HCT116 (cell line): ENCODE measurements at regions not wholly inside any gene's neighbourhood (a gene's known extent, or its start where the extent isn't known, plus 50 kb on each side); places are given as distances from the start of the nearest gene placed in this dataset.

Experiments used
- ATAC-seq: fragments of 200-7000 bp; cut with Tn5 transposase; 2 replicates; pipeline ENCODE4 v1.9.1; 2020; ENCODE audit warnings: mild to moderate bottlenecking, moderate library complexity
- BruUV-seq: library from RNA; stranded (reverse); fragments of 400-500 nt; replicated peaks from 2 replicates; lab custom pipeline; 2021; lab: Mats Ljungman, UMichigan
- CTCF ChIA-PET: fragments of 300-600 bp; sonication (Branson Sonifier 250); formaldehyde crosslinking; loops from one replicate; lab custom pipeline; 2021; ENCODE audit warnings: antibody characterized with exemption; lab: Charles Lee
- POLR2A ChIA-PET: fragments of 300-600, 350-600 bp; sonication (Branson Sonifier 250); formaldehyde crosslinking; loops from one replicate; lab custom pipeline; 2021; ENCODE audit warnings: antibody characterized with exemption; lab: Charles Lee
- RAD21 ChIA-PET, 2 experiments: fragments of 300-600 bp; sonication (Branson Sonifier 250); formaldehyde crosslinking; loops; one replicate each; lab custom pipeline; 2023; ENCODE audit warnings: low total read pairs in 2 of 2; ENCODE audit not compliant: uncharacterized antibody in 2 of 2, unreplicated experiment in 2 of 2, low non-redundant PET in 1 of 2; lab: Charles Lee
- DNase-seq: peaks from one replicate; pipeline ENCODE4 v3.0.0-alpha.2; 2010; ENCODE audit warnings: low read depth, low spot score
- H2AFZ ChIP-seq: fragments of 200-600 bp; shearing (Covaris generic), sonication (generic); 2 replicates; pipeline ENCODE4 v1.6.1; 2017; ENCODE audit warnings: low read depth, mixed run types, mixed read lengths, antibody characterized with exemption, low read length; ENCODE audit not compliant: poor library complexity, severe bottlenecking
- H3K27ac ChIP-seq: 2 replicates; pipeline ENCODE4 v1.5.1; 2012; ENCODE audit warnings: low read depth, low read length
- H3K27me3 ChIP-seq: fragments of 200-600 bp; sonication (generic); 2 replicates; pipeline ENCODE4 v1.6.1; 2016; ENCODE audit warnings: mixed run types, low read length, mixed read lengths; ENCODE audit not compliant: insufficient read depth
- H3K36me3 ChIP-seq, 2 experiments: fragments of 200-500 bp in 1 of 2; fragments of 200-600 bp in 1 of 2; sonication (Bioruptor generic) in 1 of 2; sonication (generic) in 1 of 2; 2 replicates each; pipeline versions ENCODE4 v1.5.1 to v1.6.1; 2014 to 2016; ENCODE audit warnings: low read length in 2 of 2, inconsistent platforms in 1 of 2, mixed read lengths in 1 of 2, mixed run types in 1 of 2; ENCODE audit not compliant: insufficient read depth in 2 of 2, control insufficient read depth in 1 of 2
- H3K4me1 ChIP-seq, 2 experiments: fragments of 200-600 bp in 1 of 2; sonication (generic) in 1 of 2; 2 replicates each; pipeline versions ENCODE4 v1.5.1 to v1.6.1; 2012 to 2017; ENCODE audit warnings: low read length in 2 of 2, inconsistent platforms in 1 of 2, mild to moderate bottlenecking in 1 of 2, mixed read lengths in 1 of 2, mixed run types in 1 of 2, moderate library complexity in 1 of 2; ENCODE audit not compliant: insufficient read depth in 2 of 2, control insufficient read depth in 1 of 2
- H3K4me2 ChIP-seq: fragments of 200-600 bp; sonication (generic); 2 replicates; pipeline ENCODE4 v1.6.1; 2017; ENCODE audit warnings: mixed run types, low read length, mixed read lengths
- H3K4me3 ChIP-seq, 2 experiments: fragments of 200-600 bp in 1 of 2; sonication (generic) in 1 of 2; replicated peaks in 1 of 2; 2 replicates each; pipeline ENCODE4 v1.5.1; 2011 to 2016; ENCODE audit warnings: low read length in 2 of 2, control low read depth in 1 of 2, low read depth in 1 of 2, mild to moderate bottlenecking in 1 of 2, mixed read lengths in 1 of 2, mixed run types in 1 of 2
- H3K79me2 ChIP-seq: fragments of 200-600 bp; sonication (generic); 2 replicates; pipeline ENCODE4 v1.6.1; 2017; ENCODE audit warnings: mild to moderate bottlenecking, mixed run types, low read length, moderate library complexity, mixed read lengths; ENCODE audit not compliant: insufficient read depth
- H3K9ac ChIP-seq: fragments of 200-600 bp; sonication (generic); 2 replicates; pipeline ENCODE4 v1.6.1; 2016; ENCODE audit warnings: low read length, mixed read lengths
- H3K9me2 ChIP-seq: fragments of 200-600 bp; sonication (generic), shearing (Covaris generic); 2 replicates; pipeline ENCODE4 v1.6.1; 2017; ENCODE audit warnings: mixed run types, mild to moderate bottlenecking, moderate library complexity; ENCODE audit not compliant: insufficient read depth
- H3K9me3 ChIP-seq, 2 experiments: fragments of 200-500 bp in 1 of 2; fragments of 200-600 bp in 1 of 2; sonication (Bioruptor generic) in 1 of 2; sonication (generic) in 1 of 2; 2 replicates each; pipeline ENCODE4 v1.6.1; 2014 to 2017; ENCODE audit warnings: low read length in 2 of 2, mixed read lengths in 2 of 2, inconsistent platforms in 1 of 2, low read depth in 1 of 2, mild to moderate bottlenecking in 1 of 2, mixed run types in 1 of 2, moderate library complexity in 1 of 2; ENCODE audit not compliant: control insufficient read depth in 1 of 2, insufficient read depth in 1 of 2
- H4K20me1 ChIP-seq: fragments of 200-600 bp; sonication (generic), shearing (Covaris generic); 2 replicates; pipeline ENCODE4 v1.6.1; 2017; ENCODE audit warnings: mixed run types, mild to moderate bottlenecking, moderate library complexity; ENCODE audit not compliant: insufficient read depth
- ELF1 ChIP-seq: IDR thresholded peaks from 2 replicates; pipeline ENCODE4 v1.6.1; 2012; ENCODE audit warnings: low read depth, borderline replicate concordance
- EZH2 ChIP-seq: fragments of 200-600 bp; sonication (generic); IDR thresholded peaks from 2 replicates; pipeline ENCODE4 v1.6.1; 2017; ENCODE audit warnings: antibody characterized with exemption, mixed run types
- FOSL1 ChIP-seq: IDR thresholded peaks from 2 replicates; pipeline ENCODE4 v1.6.1; 2012; ENCODE audit warnings: low read depth
- JUND ChIP-seq: IDR thresholded peaks from 2 replicates; pipeline ENCODE4 v1.6.1; 2012
- POLR2A ChIP-seq: IDR thresholded peaks from 2 replicates; pipeline ENCODE4 v1.7.0; 2011; ENCODE audit warnings: borderline replicate concordance; ENCODE audit not compliant: insufficient read depth, insufficient read length; ENCODE audit errors: extremely low read depth
- TCF7L2 ChIP-seq: IDR thresholded peaks from 2 replicates; pipeline ENCODE4 v1.7.0; 2011; ENCODE audit warnings: borderline replicate concordance, inconsistent platforms; ENCODE audit not compliant: insufficient read depth, insufficient read length; ENCODE audit errors: extremely low read depth
- ZFX ChIP-seq: fragments of 450-650 bp; IDR thresholded peaks from 2 replicates; pipeline ENCODE4 v1.6.1; 2017
- ZNF274 ChIP-seq: fragments of 200-500 bp; sonication (Bioruptor generic); IDR thresholded peaks from 2 replicates; pipeline ENCODE4 v1.6.1; 2014; ENCODE audit warnings: mild to moderate bottlenecking, low read depth, low read length, inconsistent platforms
- intact Hi-C: fragments of 100-400 bp; cut with micrococcal nuclease; formaldehyde crosslinking; loops from 2 replicates; pipeline ENCODE4 v1.10.0; 2022
- TF ChIP-seq, protein P1 (sequence below): IDR thresholded peaks from 2 replicates; pipeline ENCODE4 v1.6.1; 2012
- TF ChIP-seq, protein P2 (sequence below): IDR thresholded peaks from 2 replicates; pipeline ENCODE4 v1.6.1; 2012; ENCODE audit warnings: low read depth
- TF ChIP-seq, protein P3 (sequence below): IDR thresholded peaks from 2 replicates; pipeline ENCODE4 v1.6.1; 2011; ENCODE audit warnings: mild to moderate bottlenecking, low read length, moderate library complexity; ENCODE audit not compliant: insufficient replicate concordance; ENCODE audit errors: extremely low read depth

DNA sequence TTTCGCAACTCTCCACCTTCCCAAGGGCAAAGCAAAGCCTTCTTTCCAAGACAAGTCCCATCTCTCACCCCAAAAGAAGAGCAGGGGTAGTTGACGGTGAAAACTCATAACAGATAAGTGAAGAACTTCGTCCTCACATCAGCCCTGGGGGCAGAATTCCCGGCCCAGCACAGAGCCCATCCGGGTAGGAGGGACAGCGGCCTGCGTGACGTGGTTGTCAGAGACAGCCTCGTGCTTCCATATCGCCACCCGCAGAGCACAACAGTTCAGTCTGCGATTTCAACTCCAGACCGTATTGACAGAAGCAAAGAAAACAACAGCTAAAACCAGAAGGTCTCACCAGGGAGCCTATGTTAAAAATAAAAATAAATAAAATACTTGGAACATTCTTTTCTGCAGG, 273.2 kb downstream of the SYK start:
- H3K4me2 ChIP-seq: no peak overlapping the region
- DNase-seq: no peak
- H3K36me3 ChIP-seq: no peaks in the 10 kb centered on the region
- no peaks in the 10 kb centered on the region for H3K27me3 ChIP-seq
- no peak overlapping the region for H3K4me3 ChIP-seq
- ChIA-PET RAD21 (no interaction called here), POLR2A (no interaction called here), CTCF (no interaction called here)
- no peak overlapping the region for H3K9ac ChIP-seq
- no peaks in the 10 kb centered on the region for H3K9me3 ChIP-seq
- intact Hi-C loops: no loop called here
- H2AFZ ChIP-seq: no peak overlapping the region
- H3K79me2 ChIP-seq: no peaks in the 10 kb centered on the region
- no peak overlapping the region for H3K27ac ChIP-seq
- no peak for ATAC-seq
- no TSS peak for BruUV-seq
- H3K9me2 ChIP-seq: no peaks in the 10 kb centered on the region
- TF ChIP-seq, protein P1, sequence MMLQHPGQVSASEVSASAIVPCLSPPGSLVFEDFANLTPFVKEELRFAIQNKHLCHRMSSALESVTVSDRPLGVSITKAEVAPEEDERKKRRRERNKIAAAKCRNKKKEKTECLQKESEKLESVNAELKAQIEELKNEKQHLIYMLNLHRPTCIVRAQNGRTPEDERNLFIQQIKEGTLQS: no peak
- TF ChIP-seq, protein P2, sequence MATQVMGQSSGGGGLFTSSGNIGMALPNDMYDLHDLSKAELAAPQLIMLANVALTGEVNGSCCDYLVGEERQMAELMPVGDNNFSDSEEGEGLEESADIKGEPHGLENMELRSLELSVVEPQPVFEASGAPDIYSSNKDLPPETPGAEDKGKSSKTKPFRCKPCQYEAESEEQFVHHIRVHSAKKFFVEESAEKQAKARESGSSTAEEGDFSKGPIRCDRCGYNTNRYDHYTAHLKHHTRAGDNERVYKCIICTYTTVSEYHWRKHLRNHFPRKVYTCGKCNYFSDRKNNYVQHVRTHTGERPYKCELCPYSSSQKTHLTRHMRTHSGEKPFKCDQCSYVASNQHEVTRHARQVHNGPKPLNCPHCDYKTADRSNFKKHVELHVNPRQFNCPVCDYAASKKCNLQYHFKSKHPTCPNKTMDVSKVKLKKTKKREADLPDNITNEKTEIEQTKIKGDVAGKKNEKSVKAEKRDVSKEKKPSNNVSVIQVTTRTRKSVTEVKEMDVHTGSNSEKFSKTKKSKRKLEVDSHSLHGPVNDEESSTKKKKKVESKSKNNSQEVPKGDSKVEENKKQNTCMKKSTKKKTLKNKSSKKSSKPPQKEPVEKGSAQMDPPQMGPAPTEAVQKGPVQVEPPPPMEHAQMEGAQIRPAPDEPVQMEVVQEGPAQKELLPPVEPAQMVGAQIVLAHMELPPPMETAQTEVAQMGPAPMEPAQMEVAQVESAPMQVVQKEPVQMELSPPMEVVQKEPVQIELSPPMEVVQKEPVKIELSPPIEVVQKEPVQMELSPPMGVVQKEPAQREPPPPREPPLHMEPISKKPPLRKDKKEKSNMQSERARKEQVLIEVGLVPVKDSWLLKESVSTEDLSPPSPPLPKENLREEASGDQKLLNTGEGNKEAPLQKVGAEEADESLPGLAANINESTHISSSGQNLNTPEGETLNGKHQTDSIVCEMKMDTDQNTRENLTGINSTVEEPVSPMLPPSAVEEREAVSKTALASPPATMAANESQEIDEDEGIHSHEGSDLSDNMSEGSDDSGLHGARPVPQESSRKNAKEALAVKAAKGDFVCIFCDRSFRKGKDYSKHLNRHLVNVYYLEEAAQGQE: no peak
- TF ChIP-seq EZH2 (no peak), TCF7L2 (no peak)
- TF ChIP-seq, all 23 proteins: peak for 0
- Histone ChIP-seq H4K20me1 (no peaks in the 10 kb centered on the region), H3K4me1 (peaks cover 16% of the 10 kb centered on the region in 2 experiments)

DNA sequence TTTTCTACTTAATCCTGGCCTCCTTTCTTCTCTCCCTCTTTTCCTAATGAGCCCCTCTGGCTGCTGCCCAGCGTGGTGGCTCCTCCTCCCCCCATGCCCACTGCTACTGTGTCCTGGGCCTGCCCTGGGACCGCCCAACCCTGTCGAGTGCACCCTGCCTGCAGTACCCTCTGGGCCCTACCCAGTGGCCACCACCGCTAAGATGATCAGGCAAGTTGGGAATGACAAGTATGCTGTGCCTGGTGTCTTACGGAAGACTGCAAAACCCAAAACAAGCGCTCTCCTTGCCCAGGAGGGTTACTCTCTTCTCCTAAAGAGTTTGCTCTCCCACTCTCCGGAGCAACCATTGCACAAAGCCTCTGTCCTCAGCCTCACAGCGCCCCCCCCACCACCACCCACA, 273.7 kb downstream of the SYK start:
- DNase-seq: no peak
- Histone ChIP-seq H3K9me3 (no peaks in the 10 kb centered on the region), H3K4me3 (no peak overlapping the region), H3K36me3 (no peaks in the 10 kb centered on the region), H3K79me2 (no peaks in the 10 kb centered on the region), H3K4me2 (no peak overlapping the region), H3K9me2 (no peaks in the 10 kb centered on the region), H3K27me3 (no peaks in the 10 kb centered on the region), H3K4me1 (peaks cover 16% of the 10 kb centered on the region in 2 experiments), H4K20me1 (no peaks in the 10 kb centered on the region), H3K9ac (no peak overlapping the region), H3K27ac (no peak overlapping the region), H2AFZ (no peak overlapping the region)
- TF ChIP-seq EZH2 (no peak), FOSL1 (no peak), ZFX (no peak), JUND (no peak), POLR2A (no peak), ZNF274 (no peak), ELF1 (no peak)
- TF ChIP-seq, protein P3, sequence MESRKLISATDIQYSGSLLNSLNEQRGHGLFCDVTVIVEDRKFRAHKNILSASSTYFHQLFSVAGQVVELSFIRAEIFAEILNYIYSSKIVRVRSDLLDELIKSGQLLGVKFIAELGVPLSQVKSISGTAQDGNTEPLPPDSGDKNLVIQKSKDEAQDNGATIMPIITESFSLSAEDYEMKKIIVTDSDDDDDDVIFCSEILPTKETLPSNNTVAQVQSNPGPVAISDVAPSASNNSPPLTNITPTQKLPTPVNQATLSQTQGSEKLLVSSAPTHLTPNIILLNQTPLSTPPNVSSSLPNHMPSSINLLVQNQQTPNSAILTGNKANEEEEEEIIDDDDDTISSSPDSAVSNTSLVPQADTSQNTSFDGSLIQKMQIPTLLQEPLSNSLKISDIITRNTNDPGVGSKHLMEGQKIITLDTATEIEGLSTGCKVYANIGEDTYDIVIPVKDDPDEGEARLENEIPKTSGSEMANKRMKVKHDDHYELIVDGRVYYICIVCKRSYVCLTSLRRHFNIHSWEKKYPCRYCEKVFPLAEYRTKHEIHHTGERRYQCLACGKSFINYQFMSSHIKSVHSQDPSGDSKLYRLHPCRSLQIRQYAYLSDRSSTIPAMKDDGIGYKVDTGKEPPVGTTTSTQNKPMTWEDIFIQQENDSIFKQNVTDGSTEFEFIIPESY: no peak
- no peak for ATAC-seq
- POLR2A ChIA-PET: no interaction called here
- BruUV-seq: no TSS peak
- RAD21 ChIA-PET: no interaction called here
- intact Hi-C loops: no loop called here
- CTCF ChIA-PET: no interaction called here
